Adipocyte (in vitro differentiated cells): ENCODE measurements at regions not wholly inside any gene's neighbourhood (a gene's known extent, or its start where the extent isn't known, plus 50 kb on each side); places are given as distances from the start of the nearest gene placed in this dataset.

Source experiments
- DNase-seq: peaks from one replicate; pipeline ENCODE4 v3.0.0-alpha.2; 2015; ENCODE audit warnings: low read depth
- H3K27me3 ChIP-seq: replicated peaks from 2 replicates; pipeline ENCODE4 v1.7.0; 2013; ENCODE audit warnings: mild to moderate bottlenecking, low read length, moderate library complexity; ENCODE audit not compliant: control insufficient read depth, insufficient read depth
- H3K36me3 ChIP-seq: 2 replicates; pipeline ENCODE4 v1.7.0; 2013; ENCODE audit warnings: low read length, mild to moderate bottlenecking, moderate library complexity; ENCODE audit not compliant: control insufficient read depth, insufficient read depth, severe bottlenecking
- H3K4me1 ChIP-seq: 2 replicates; pipeline ENCODE4 v1.7.0; 2013; ENCODE audit warnings: mild to moderate bottlenecking, low read length, moderate library complexity; ENCODE audit not compliant: control insufficient read depth, insufficient read depth
- H3K4me3 ChIP-seq: 2 replicates; pipeline ENCODE4 v1.7.0; 2013; ENCODE audit warnings: mild to moderate bottlenecking, low read length, moderate library complexity
- H3K9ac ChIP-seq: 2 replicates; pipeline ENCODE4 v1.7.0; 2013; ENCODE audit warnings: mild to moderate bottlenecking, low read length, moderate library complexity
- H3K9me3 ChIP-seq: 2 replicates; pipeline ENCODE4 v1.7.0; 2013; ENCODE audit warnings: mild to moderate bottlenecking, low read length, moderate library complexity; ENCODE audit not compliant: control insufficient read depth

DNA sequence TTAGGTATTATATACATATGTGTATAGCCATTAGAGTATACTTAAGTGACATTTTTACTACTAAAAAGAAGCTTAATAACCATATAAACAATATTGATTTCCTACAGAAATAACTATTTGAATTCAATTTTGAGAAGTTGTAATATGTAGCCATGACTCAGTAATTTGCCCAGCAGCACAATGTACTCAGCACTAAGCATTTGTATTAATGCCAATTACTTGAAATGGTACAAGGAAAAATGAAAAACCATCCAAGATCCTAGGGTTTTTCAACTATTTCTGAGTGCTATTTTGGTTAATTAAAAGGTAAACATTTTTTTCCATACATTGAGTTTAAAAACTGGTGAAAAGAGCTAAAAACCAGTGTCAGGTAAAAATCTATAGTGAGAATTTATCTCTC lies 324.0 kb downstream of the KCNJ3 start:
- Histone ChIP-seq H3K36me3 (no peaks in the 10 kb centered on the region), H3K9me3 (no peaks in the 10 kb centered on the region), H3K9ac (no peak overlapping the region), H3K4me3 (no peak overlapping the region), H3K4me1 (no peaks in the 10 kb centered on the region), H3K27me3 (no peaks in the 10 kb centered on the region)
- no peak for DNase-seq

DNA sequence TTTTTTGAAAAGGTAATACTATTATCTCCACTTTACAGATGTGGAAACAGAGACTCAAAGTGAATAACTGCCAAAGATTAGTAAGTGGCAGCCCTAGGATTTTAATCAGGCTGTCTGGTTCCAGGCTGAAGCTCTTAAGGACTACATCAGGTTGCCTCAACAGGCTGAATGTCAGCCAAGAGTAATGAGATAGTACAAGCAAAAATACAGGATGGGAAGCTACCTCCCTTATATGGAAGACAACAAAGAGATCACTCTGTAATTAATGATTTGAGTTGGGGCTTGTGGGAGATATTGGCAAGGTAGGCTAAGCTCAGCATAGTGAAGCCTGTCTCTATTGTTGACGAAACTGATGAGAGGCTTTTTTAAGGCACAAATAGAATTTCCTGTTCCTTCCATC lies 323.1 kb downstream of the KCNJ3 start:
- Histone ChIP-seq H3K36me3 (no peaks in the 10 kb centered on the region), H3K9me3 (no peaks in the 10 kb centered on the region), H3K27me3 (no peaks in the 10 kb centered on the region), H3K9ac (no peak overlapping the region), H3K4me3 (no peak overlapping the region), H3K4me1 (no peaks in the 10 kb centered on the region)
- DNase-seq = no peak

DNA sequence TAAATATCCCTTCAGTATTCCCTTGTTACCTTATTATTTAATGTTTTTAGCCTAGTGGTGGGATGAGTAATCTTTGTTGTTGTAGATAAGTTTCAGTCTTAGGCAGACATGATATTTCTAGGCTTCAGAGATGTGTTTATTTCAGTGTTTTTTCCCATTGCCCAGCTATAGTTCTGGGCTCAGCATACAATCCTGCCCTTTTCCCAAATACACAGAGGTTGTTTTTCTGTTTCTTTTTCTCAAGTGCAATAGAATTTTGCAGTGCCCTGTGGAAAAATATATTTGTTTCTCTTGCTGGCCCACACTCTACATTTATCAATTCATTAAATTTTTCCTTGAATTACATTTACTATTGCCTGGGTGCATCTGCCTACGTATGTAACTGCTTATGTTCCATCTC lies 321.8 kb downstream of the KCNJ3 start:
- Histone ChIP-seq H3K4me3 (no peak overlapping the region), H3K9ac (no peak overlapping the region), H3K36me3 (no peaks in the 10 kb centered on the region), H3K27me3 (no peaks in the 10 kb centered on the region), H3K4me1 (no peaks in the 10 kb centered on the region), H3K9me3 (no peaks in the 10 kb centered on the region)
- no peak for DNase-seq

DNA sequence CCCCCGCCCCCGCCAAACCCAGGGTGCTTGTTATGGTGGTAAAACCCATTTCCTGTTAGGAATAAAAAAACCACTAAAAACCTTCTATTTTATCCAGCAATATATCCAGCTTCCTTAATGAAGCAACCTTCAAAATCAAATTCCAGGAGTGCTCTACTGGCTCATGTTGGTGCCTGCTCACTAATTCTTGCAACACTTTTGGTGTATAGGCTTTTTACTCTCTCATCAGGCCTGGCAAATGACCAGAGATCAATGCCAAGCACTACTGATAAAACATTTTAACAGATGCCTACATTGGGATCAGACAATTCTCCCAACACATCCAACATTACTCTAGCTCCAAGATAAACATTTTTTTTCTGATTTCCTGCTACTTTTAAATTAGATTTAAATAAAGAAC lies 312.4 kb downstream of the KCNJ3 start:
- no peaks in the 10 kb centered on the region for H3K4me1 ChIP-seq
- no peaks in the 10 kb centered on the region for H3K27me3 ChIP-seq
- H3K4me3 ChIP-seq = no peak overlapping the region
- H3K36me3 ChIP-seq = no peaks in the 10 kb centered on the region
- H3K9ac ChIP-seq = no peak overlapping the region
- no peaks in the 10 kb centered on the region for H3K9me3 ChIP-seq
- DNase-seq = no peak

DNA sequence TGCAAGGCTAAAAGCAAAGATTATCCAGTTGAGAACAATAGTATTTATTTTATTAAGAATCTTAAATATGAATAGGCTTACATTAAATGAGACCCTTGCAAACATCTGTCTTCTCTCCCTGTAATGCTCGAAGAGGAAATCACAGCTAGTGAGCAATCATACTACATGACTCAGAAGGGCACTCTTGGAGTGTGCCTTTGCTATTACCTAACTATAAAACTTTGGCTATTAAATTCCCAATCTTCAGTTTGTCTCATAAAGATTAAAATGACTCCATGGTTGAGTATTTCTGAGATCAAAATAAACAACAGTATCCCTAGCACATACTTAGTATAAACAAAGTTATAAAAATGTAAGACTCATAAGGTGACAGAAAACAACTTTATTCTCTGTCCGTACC lies 296.9 kb downstream of the KCNJ3 start:
- H3K4me1 ChIP-seq = no peaks in the 10 kb centered on the region
- no peak overlapping the region for H3K9ac ChIP-seq
- H3K36me3 ChIP-seq = no peaks in the 10 kb centered on the region
- no peaks in the 10 kb centered on the region for H3K27me3 ChIP-seq
- DNase-seq = no peak
- H3K4me3 ChIP-seq = no peak overlapping the region
- H3K9me3 ChIP-seq = no peaks in the 10 kb centered on the region

DNA sequence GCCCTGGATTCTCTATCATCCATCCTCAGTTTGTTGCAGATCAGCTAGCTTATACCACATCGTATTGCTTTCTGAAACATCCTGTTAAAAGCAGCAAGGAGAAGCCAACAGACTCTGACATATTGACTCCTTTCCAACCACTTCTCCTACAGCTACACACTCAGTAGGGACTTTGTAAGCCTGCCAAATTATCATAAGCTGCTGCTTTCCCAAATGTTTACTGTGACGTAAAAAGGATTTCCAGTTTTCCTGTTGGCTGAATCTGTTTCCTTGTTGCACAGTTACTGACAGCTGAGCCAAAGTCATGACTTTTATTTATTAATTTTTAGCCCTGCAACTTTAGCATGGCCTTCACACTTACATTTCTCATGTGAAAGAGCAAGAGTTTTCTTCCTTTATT lies 294.3 kb downstream of the KCNJ3 start:
- Histone ChIP-seq H3K4me1 (no peaks in the 10 kb centered on the region), H3K36me3 (no peaks in the 10 kb centered on the region)

DNA sequence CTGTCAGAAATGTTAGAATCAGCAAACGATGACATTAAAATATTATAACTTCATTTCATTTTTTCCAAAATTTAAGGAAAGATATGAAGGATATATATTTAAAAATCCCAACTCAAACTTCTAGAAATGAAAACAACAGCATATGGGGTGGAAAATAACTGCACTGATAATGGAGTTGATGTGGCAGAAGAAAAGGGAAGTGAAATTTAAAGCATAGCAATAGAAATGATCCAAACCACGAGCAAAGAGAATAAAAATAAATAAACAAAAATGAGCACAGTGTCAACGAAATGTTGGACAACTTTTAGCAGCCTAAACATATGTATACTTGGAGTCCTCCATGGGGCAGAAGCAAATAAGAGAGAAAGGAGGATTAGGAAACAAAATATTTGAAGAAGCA lies 280.2 kb downstream of the KCNJ3 start:
- Histone ChIP-seq H3K9ac (no peak overlapping the region), H3K4me1 (no peaks in the 10 kb centered on the region), H3K27me3 (no peaks in the 10 kb centered on the region), H3K36me3 (no peaks in the 10 kb centered on the region), H3K4me3 (no peak overlapping the region), H3K9me3 (no peaks in the 10 kb centered on the region)
- DNase-seq = no peak

More for the DNA sequence above, 294.3 kb downstream of the KCNJ3 start:
- Histone ChIP-seq H3K9me3 (no peaks in the 10 kb centered on the region), H3K27me3 (no peaks in the 10 kb centered on the region), H3K4me3 (no peak overlapping the region), H3K9ac (no peak overlapping the region)
- no peak for DNase-seq

DNA sequence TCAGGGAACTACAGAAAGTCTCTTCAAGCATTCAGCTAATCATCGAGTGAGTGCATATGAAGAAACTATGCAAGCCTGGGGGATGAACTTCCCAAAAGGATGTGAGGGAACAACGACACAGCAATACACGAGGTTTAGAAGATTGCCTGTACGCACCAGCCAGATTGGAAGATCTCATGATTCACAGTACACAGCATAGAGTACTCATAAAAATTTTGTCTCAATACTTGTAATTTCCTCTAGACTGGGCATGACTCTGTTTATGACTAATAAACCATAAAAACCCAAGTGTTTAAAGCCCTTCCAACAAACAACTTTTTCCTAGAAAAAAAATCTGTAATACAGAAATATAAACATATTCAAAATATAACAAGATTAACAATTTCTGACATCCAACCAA lies 279.7 kb downstream of the KCNJ3 start:
- Histone ChIP-seq H3K9me3 (no peaks in the 10 kb centered on the region), H3K27me3 (no peaks in the 10 kb centered on the region), H3K4me1 (no peaks in the 10 kb centered on the region), H3K4me3 (no peak overlapping the region), H3K36me3 (no peaks in the 10 kb centered on the region), H3K9ac (no peak overlapping the region)
- DNase-seq = no peak

DNA sequence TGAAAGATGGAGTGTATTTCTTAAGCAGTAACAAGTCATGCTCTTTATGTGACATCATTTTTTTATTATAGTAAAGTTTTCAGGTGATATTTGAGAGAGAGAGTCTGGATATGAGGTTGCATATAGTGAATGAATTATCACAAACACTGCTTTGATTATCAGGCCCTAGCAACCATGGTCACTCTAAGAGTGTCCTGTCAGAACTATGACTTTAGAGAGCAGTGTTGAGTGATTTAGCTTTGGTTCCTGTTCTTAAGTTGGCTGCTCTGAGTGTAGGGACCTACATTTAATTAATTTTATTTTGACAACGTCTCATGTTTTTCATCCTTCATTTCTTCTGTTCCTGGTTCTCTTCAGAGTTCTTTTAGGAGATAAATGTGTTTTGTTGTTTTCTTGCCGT lies 275.5 kb downstream of the KCNJ3 start:
- H3K36me3 ChIP-seq = no peaks in the 10 kb centered on the region
- DNase-seq = no peak
- no peak overlapping the region for H3K9ac ChIP-seq
- no peak overlapping the region for H3K4me3 ChIP-seq
- no peaks in the 10 kb centered on the region for H3K27me3 ChIP-seq
- H3K4me1 ChIP-seq = no peaks in the 10 kb centered on the region
- no peaks in the 10 kb centered on the region for H3K9me3 ChIP-seq

DNA sequence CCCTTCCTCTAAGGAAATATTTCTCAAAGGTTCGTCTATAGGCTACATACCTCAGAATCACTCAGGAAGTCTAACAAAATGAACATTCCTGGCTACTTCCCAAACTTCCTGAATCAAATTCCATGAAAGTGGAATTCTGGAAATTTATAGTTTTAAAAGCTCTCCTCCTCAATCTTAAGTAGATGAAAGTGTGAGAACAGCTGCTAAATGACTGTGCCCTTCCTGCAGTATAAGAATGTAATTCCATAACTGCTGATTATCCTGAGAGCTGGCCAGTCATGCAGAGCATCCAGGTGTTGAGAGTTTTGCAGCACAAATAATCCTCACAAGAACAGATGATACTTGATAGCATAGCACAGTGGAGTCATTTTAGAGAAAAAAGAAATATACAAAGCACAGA lies 265.0 kb downstream of the KCNJ3 start:
- DNase-seq = no peak
- Histone ChIP-seq H3K36me3 (no peaks in the 10 kb centered on the region), H3K9ac (no peak overlapping the region), H3K9me3 (no peaks in the 10 kb centered on the region), H3K27me3 (no peaks in the 10 kb centered on the region), H3K4me3 (no peak overlapping the region), H3K4me1 (no peaks in the 10 kb centered on the region)

DNA sequence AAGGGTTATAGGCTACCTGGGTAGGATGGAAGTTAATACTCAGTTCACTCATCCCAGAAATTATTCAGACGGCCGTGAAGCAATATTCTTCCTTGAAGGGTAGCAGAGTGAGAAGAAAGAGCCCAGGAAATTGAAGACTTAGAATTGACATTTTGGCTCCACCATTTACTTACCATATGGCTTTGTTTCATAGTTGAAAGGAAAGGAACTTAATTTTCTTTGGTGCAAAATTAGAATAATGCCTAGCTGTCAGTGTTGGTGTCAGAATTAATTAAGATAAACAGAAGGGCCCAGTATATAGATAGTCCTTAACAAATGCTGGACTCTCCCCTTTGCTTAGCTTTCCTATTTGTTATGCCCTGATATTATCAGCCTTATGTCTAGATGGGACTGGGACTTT lies 263.2 kb downstream of the KCNJ3 start:
- DNase-seq = no peak
- no peaks in the 10 kb centered on the region for H3K27me3 ChIP-seq
- no peaks in the 10 kb centered on the region for H3K36me3 ChIP-seq
- no peak overlapping the region for H3K4me3 ChIP-seq
- H3K9me3 ChIP-seq = no peaks in the 10 kb centered on the region
- H3K9ac ChIP-seq = no peak overlapping the region
- H3K4me1 ChIP-seq = no peaks in the 10 kb centered on the region

DNA sequence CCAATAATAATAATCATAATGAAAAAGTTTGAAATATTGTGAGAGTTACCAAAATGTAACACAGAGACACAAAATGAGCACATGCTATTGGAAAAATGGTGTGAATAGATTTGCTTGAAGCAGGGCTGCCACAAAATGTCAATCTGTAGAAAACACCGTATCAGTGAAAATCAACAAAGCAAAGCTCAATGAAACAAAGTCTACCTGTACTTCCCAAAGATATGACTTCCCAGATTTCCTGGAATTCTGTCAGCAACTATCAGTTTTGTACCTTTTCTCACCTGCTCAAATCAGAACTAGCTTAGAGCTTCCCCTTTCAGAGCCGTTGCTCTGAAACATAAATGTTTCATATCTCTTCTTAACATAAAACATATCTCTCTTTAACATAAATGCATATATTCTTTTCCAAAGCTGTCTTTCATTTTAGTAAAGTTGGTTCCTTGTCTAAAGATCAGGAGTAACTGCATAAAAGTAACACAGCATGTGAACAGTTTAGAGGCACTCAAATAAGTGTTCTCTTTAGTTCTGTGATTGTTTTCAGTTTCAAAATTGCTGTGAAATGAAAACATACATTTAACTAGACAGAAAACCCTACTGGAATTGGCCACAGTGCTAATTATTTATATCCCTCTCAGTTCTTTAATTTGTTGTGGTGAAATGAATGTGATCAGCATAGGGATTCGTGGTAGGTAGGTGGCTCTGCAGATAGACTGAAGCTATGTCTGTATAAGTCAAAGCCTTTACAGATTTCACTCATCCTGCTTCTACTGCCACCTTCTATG lies 262.5 kb downstream of the KCNJ3 start:
- DNase-seq = no peak
- no peaks in the 10 kb centered on the region for H3K4me1 ChIP-seq
- H3K4me3 ChIP-seq = no peak overlapping the region
- no peak overlapping the region for H3K9ac ChIP-seq
- no peaks in the 10 kb centered on the region for H3K9me3 ChIP-seq
- H3K36me3 ChIP-seq = no peaks in the 10 kb centered on the region
- H3K27me3 ChIP-seq = no peaks in the 10 kb centered on the region
